ENCODE measurements at regions not wholly inside any gene's neighbourhood (a gene's known extent, or its start where the extent isn't known, plus 50 kb on each side); places are given as distances from the start of the nearest gene placed in this dataset.

DNA sequence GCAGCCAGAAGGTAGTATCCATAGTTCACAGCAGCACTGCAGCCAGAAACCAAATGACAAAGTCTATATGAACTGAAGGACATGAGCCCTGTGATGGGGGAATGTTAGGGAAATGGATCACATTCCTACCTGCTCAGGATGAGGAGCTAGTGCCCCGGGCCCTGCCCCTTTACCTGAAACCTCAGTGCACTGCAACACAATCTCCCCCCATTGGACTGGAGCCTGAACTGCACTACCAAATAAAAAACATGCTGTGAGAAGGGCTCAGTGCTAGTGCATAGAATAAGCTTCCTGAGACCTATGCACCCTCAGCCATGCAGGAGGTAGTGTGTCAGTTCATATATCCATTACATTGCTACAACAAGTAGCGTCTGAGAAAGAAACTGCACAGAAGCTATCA lies 477.8 kb downstream of the HACE1 start:
- TF ChIP-seq, protein P1, sequence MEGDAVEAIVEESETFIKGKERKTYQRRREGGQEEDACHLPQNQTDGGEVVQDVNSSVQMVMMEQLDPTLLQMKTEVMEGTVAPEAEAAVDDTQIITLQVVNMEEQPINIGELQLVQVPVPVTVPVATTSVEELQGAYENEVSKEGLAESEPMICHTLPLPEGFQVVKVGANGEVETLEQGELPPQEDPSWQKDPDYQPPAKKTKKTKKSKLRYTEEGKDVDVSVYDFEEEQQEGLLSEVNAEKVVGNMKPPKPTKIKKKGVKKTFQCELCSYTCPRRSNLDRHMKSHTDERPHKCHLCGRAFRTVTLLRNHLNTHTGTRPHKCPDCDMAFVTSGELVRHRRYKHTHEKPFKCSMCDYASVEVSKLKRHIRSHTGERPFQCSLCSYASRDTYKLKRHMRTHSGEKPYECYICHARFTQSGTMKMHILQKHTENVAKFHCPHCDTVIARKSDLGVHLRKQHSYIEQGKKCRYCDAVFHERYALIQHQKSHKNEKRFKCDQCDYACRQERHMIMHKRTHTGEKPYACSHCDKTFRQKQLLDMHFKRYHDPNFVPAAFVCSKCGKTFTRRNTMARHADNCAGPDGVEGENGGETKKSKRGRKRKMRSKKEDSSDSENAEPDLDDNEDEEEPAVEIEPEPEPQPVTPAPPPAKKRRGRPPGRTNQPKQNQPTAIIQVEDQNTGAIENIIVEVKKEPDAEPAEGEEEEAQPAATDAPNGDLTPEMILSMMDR (conservative IDR thresholded peaks at IDR 0.05 in 1 of 2, IDR thresholded peaks at IDR 0.05 in 1 of 2; ENCODE audit: extremely low read depth in 1 of 2, insufficient read depth in 1 of 2, low read depth in 1 of 2, low read length in 2 of 2), result no peak
- no peak for TF ChIP-seq EZH2 (IDR thresholded peaks at IDR 0.05; ENCODE audit: borderline replicate concordance, low read length)
